PC-9 (cell line): ENCODE measurements at regions not wholly inside any gene's neighbourhood (a gene's known extent, or its start where the extent isn't known, plus 50 kb on each side); places are given as distances from the start of the nearest gene placed in this dataset.
"Not testable (repeated sequence)": the region's sequence is repeated elsewhere in the genome, so short reads cannot be mapped to it uniquely, and the experiment has no call there.

Source experiments
- BruUV-seq: library from RNA; stranded (reverse); fragments of 400-500 nt; replicated peaks from 2 replicates; lab custom pipeline; 2021; lab: Mats Ljungman, UMichigan
- CTCF ChIA-PET: fragments of 300-600 bp; sonication (Branson Sonifier 250); formaldehyde crosslinking; loops from one replicate; lab custom pipeline; 2022; ENCODE audit warnings: antibody characterized with exemption; lab: Charles Lee
- POLR2A ChIA-PET: fragments of 300-600 bp; sonication (Branson Sonifier 250); formaldehyde crosslinking; loops from one replicate; lab custom pipeline; 2022; ENCODE audit warnings: antibody characterized with exemption; ENCODE audit not compliant: unreplicated experiment; lab: Charles Lee
- DNase-seq, 2 experiments: peaks; one replicate each; pipeline versions ENCODE4 v3.0.0 to v3.0.0-alpha.2; 2015 to 2022; ENCODE audit warnings: mixed read lengths in 1 of 2
- H2AFZ ChIP-seq: fragments of 200-600 bp; sonication (generic); 2 replicates; pipeline ENCODE4 v1.8.1; 2017; ENCODE audit warnings: antibody characterized with exemption
- H3F3A ChIP-seq: fragments of 200-600 bp; sonication (generic); 2 replicates; pipeline ENCODE4 v1.8.1; 2017; ENCODE audit warnings: antibody characterized with exemption, mild to moderate bottlenecking, low read depth; ENCODE audit not compliant: insufficient read depth
- H3K27ac ChIP-seq: fragments of 200-600 bp; sonication (generic); 2 replicates; pipeline ENCODE4 v1.6.1; 2016; ENCODE audit warnings: mixed run types
- H3K27me3 ChIP-seq: fragments of 200-600 bp; sonication (generic); 2 replicates; pipeline ENCODE4 v1.6.1; 2016; ENCODE audit warnings: low read depth, mixed run types; ENCODE audit not compliant: insufficient read depth
- H3K36me3 ChIP-seq: fragments of 200-600 bp; sonication (generic); 2 replicates; pipeline ENCODE4 v1.6.1; 2016; ENCODE audit warnings: low read depth, mixed run types
- H3K4me1 ChIP-seq: fragments of 200-600 bp; sonication (generic); replicated peaks from 2 replicates; pipeline ENCODE4 v1.6.1; 2016; ENCODE audit warnings: mixed run types; ENCODE audit not compliant: insufficient read depth
- H3K4me2 ChIP-seq: fragments of 200-600 bp; sonication (generic); 2 replicates; pipeline ENCODE4 v1.6.1; 2017; ENCODE audit warnings: mixed run types
- H3K4me3 ChIP-seq: fragments of 200-600 bp; sonication (generic); 2 replicates; pipeline ENCODE4 v1.6.1; 2016; ENCODE audit warnings: mixed run types
- H3K79me2 ChIP-seq: fragments of 200-600 bp; sonication (generic); 2 replicates; pipeline ENCODE4 v1.6.1; 2017; ENCODE audit warnings: low read depth, mixed run types
- H3K9me2 ChIP-seq: fragments of 200-600 bp; sonication (generic); 2 replicates; pipeline ENCODE4 v1.8.1; 2017; ENCODE audit warnings: mild to moderate bottlenecking; ENCODE audit not compliant: insufficient read depth
- H3K9me3 ChIP-seq: fragments of 200-600 bp; sonication (generic); 2 replicates; pipeline ENCODE4 v1.8.1; 2016; ENCODE audit warnings: low read depth; ENCODE audit not compliant: insufficient read depth
- H4K20me1 ChIP-seq: fragments of 200-600 bp; sonication (generic); 2 replicates; pipeline ENCODE4 v1.8.1; 2017; ENCODE audit not compliant: insufficient read depth
- EZH2 ChIP-seq: fragments of 200-600 bp; sonication (generic); IDR thresholded peaks from 2 replicates; pipeline ENCODE4 v1.8.0; 2017; ENCODE audit warnings: antibody characterized with exemption, low read depth
- intact Hi-C: fragments of 100-400 bp; cut with micrococcal nuclease; formaldehyde crosslinking; loops from one replicate; pipeline ENCODE4 v1.10.0; 2022; ENCODE audit not compliant: unreplicated experiment
- TF ChIP-seq, protein P1 (sequence below): fragments of 200-600 bp; sonication (generic); conservative IDR thresholded peaks from 2 replicates; pipeline ENCODE4 v1.6.1; 2017; ENCODE audit warnings: mixed run types, antibody characterized with exemption, mild to moderate bottlenecking, moderate library complexity

DNA sequence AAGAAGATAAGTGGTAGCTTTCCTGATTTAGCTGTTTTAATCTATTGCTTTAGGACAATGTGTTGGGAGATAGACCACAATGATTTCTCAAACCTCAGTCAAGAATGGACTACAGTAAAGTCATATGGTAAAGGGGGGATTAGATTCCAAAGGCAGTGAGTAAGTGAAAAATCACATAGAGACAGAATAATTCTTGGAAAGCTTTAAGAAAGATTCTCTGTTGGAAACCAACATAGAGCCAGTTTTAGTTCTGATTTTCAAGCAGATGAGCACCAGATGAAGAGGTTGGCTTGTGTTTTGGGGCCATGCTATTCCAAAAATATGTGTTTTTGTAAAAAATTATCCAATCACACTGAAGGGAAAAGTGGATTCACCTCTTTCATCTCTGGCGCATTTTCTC is 256.8 kb upstream of the RPS23 start:
- no peaks in the 10 kb centered on the region for H3K4me1 ChIP-seq
- H2AFZ ChIP-seq = no peak overlapping the region
- no peaks in the 10 kb centered on the region for H3K9me3 ChIP-seq
- H3K4me2 ChIP-seq = no peak overlapping the region
- ChIA-PET POLR2A (no interaction called here), CTCF (no interaction called here)
- no peaks in the 10 kb centered on the region for H4K20me1 ChIP-seq
- intact Hi-C loops = no loop called here
- no peaks in the 10 kb centered on the region for H3F3A ChIP-seq
- no peaks in the 10 kb centered on the region for H3K9me2 ChIP-seq
- no TSS peak for BruUV-seq
- H3K27me3 ChIP-seq = no peaks in the 10 kb centered on the region
- H3K36me3 ChIP-seq = no peaks in the 10 kb centered on the region
- TF ChIP-seq EZH2 = no peak
- TF ChIP-seq, protein P1, sequence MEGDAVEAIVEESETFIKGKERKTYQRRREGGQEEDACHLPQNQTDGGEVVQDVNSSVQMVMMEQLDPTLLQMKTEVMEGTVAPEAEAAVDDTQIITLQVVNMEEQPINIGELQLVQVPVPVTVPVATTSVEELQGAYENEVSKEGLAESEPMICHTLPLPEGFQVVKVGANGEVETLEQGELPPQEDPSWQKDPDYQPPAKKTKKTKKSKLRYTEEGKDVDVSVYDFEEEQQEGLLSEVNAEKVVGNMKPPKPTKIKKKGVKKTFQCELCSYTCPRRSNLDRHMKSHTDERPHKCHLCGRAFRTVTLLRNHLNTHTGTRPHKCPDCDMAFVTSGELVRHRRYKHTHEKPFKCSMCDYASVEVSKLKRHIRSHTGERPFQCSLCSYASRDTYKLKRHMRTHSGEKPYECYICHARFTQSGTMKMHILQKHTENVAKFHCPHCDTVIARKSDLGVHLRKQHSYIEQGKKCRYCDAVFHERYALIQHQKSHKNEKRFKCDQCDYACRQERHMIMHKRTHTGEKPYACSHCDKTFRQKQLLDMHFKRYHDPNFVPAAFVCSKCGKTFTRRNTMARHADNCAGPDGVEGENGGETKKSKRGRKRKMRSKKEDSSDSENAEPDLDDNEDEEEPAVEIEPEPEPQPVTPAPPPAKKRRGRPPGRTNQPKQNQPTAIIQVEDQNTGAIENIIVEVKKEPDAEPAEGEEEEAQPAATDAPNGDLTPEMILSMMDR = no peak
- no peak for DNase-seq
- no peaks in the 10 kb centered on the region for H3K79me2 ChIP-seq
- no peak overlapping the region for H3K4me3 ChIP-seq
- no peak overlapping the region for H3K27ac ChIP-seq

DNA sequence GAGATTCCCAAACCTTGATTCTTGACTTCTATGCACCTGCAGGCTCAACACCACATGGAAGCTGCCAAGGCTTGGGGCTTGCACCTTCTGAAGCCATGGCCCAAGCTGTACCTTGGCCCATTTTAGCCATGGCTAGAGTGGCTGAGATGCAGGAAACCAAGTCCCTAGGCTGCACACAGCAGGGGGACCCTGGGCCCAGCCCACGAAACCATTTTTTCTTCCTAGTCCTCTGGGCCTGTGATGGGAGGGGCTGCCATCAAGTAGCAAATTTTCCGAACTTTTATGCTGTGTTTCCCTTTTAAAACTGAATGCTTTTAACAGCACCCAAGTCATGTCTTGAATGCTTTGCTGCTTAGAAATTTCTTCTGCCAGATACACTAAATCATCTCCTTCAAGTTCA is 253.9 kb upstream of the RPS23 start:
- DNase-seq, CTCF ChIA-PET, H3K79me2 ChIP-seq, H3K27ac ChIP-seq, H3K9me3 ChIP-seq, POLR2A ChIA-PET, H3K36me3 ChIP-seq, H3K27me3 ChIP-seq, H3K9me2 ChIP-seq, H3K4me3 ChIP-seq, H3K4me1 ChIP-seq, H3F3A ChIP-seq, H2AFZ ChIP-seq, H4K20me1 ChIP-seq, BruUV-seq, H3K4me2 ChIP-seq, intact Hi-C loops: not testable (repeated sequence)

DNA sequence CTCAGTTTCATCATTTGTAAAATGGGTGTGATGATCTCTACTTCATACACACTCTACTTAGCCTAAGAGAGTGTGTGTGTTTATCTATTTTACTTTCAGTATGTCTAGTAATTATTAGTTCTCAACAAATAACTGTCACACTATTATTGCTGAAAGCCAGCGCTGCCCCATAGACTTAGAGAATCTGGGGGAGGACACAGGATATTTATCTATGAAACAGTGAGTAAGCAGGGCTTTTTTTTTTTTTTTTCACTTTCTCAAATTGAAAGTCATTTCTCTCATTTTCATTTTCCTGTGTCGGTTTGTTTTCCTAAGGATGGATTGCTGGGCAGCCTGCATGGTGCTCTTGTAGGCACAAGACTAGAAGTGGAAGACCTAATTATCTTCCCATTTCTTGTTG is 248.4 kb upstream of the RPS23 start:
- no peak for TF ChIP-seq EZH2
- TF ChIP-seq, protein P1 = no peak
- no peaks in the 10 kb centered on the region for H3K9me2 ChIP-seq
- H2AFZ ChIP-seq = no peak overlapping the region
- no peaks in the 10 kb centered on the region for H3K36me3 ChIP-seq
- ChIA-PET POLR2A (no interaction called here), CTCF (no interaction called here)
- no peaks in the 10 kb centered on the region for H4K20me1 ChIP-seq
- no peaks in the 10 kb centered on the region for H3F3A ChIP-seq
- BruUV-seq = no TSS peak
- no peak for DNase-seq
- peaks cover 3% of the 10 kb centered on the region; the same call in 1 of the 2 replicates for H3K9me3 ChIP-seq
- intact Hi-C loops = no loop called here
- no peak overlapping the region for H3K4me3 ChIP-seq
- no peak overlapping the region for H3K27ac ChIP-seq
- no peaks in the 10 kb centered on the region for H3K27me3 ChIP-seq
- no peaks in the 10 kb centered on the region for H3K79me2 ChIP-seq
- no peak overlapping the region for H3K4me2 ChIP-seq
- H3K4me1 ChIP-seq = no peaks in the 10 kb centered on the region

DNA sequence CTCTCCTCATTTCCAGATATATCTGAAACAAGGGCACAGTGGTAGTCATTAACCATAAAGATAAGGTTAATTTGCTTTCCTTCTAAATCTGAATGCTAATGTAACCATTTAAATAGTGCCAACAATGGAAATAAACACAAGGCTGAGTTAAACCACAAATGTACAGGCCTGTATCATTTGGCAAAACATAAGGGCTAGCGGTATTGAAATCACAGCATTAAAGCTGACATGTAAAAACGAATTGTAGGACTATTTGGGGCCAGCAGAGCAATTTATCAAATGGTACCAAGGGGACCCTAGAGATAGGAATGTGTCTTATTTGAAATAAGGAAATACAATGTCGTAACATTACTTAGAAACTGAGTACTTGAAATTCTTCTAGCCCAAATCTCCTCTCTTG is 247.5 kb upstream of the RPS23 start:
- Histone ChIP-seq H3K27me3 (no peaks in the 10 kb centered on the region), H4K20me1 (no peaks in the 10 kb centered on the region), H3K27ac (no peak overlapping the region), H3K4me1 (no peaks in the 10 kb centered on the region), H3F3A (no peaks in the 10 kb centered on the region), H3K4me2 (no peak overlapping the region), H3K9me3 (peaks cover 3% of the 10 kb centered on the region; the same call in 1 of the 2 replicates), H3K4me3 (no peak overlapping the region), H3K36me3 (no peaks in the 10 kb centered on the region), H2AFZ (no peak overlapping the region), H3K79me2 (no peaks in the 10 kb centered on the region), H3K9me2 (no peaks in the 10 kb centered on the region)
- intact Hi-C loops = no loop called here
- no TSS peak for BruUV-seq
- ChIA-PET CTCF (no interaction called here), POLR2A (no interaction called here)
- no peak for DNase-seq
- TF ChIP-seq, protein P1 = no peak
- no peak for TF ChIP-seq EZH2
